B cell (primary cell): ENCODE measurements at regions not wholly inside any gene's neighbourhood (a gene's known extent, or its start where the extent isn't known, plus 50 kb on each side); places are given as distances from the start of the nearest gene placed in this dataset.

Source experiments
- ATAC-seq: fragments of 200-7000 bp; cut with Tn5 transposase; one replicate; pipeline ENCODE4 v1.10.0; 2021; ENCODE audit warnings: low read depth, mild to moderate bottlenecking, moderate number of reproducible peaks, moderate library complexity
- CTCF ChIA-PET: fragments of 350-600 bp; sonication (Branson Sonifier 250); formaldehyde crosslinking; loops from one replicate; lab custom pipeline; 2021; ENCODE audit warnings: antibody characterized with exemption, inconsistent platforms; lab: Charles Lee
- POLR2A ChIA-PET: fragments of 350-600 bp; sonication (Branson Sonifier 250); formaldehyde crosslinking; loops from one replicate; lab custom pipeline; 2021; ENCODE audit warnings: antibody characterized with exemption; lab: Charles Lee
- DNase-seq: peaks from one replicate; pipeline ENCODE4 v3.0.0; 2013
- H2AFZ ChIP-seq: 2 replicates; pipeline ENCODE4 v1.6.1; 2012; ENCODE audit warnings: mild to moderate bottlenecking, low read depth, low read length; ENCODE audit not compliant: insufficient read depth, poor library complexity, severe bottlenecking
- H3K27ac ChIP-seq, 2 donors: 1 replicate in 1 of 2; 2 replicates in 1 of 2; pipeline ENCODE4 v1.5.1; 2012 to 2013; ENCODE audit warnings: low read length in 2 of 2, mild to moderate bottlenecking in 2 of 2, moderate library complexity in 1 of 2
- H3K27me3 ChIP-seq, 4 experiments: fragments of 200-600 bp in 1 of 4; sonication (generic) in 1 of 4; replicated peaks in 1 of 4; 1 replicate in 2 of 4; 2 replicates in 2 of 4; pipeline versions ENCODE4 v1.6.1 to v1.7.0; 2013 to 2016; ENCODE audit warnings: low read length in 3 of 4, mild to moderate bottlenecking in 2 of 4, mixed read lengths in 1 of 4, moderate library complexity in 1 of 4; ENCODE audit not compliant: insufficient read depth in 4 of 4, control insufficient read depth in 3 of 4; ENCODE audit errors: control extremely low read depth in 1 of 4
- H3K36me3 ChIP-seq, 2 experiments: replicated peaks in 1 of 2; 1 replicate in 1 of 2; 2 replicates in 1 of 2; pipeline versions ENCODE4 v1.6.1 to v1.7.1; 2013; ENCODE audit warnings: low read length in 1 of 2; ENCODE audit not compliant: insufficient read depth in 2 of 2, control insufficient read depth in 1 of 2; ENCODE audit errors: control extremely low read depth in 1 of 2, extremely low read depth in 1 of 2
- H3K4me1 ChIP-seq, 2 donors: fragments of 200-600 bp in 1 of 2; sonication (generic) in 1 of 2; 1 replicate in 1 of 2; 2 replicates in 1 of 2; pipeline versions ENCODE4 v1.5.1 to v1.6.1; 2013 to 2017; ENCODE audit warnings: low read length in 2 of 2; ENCODE audit not compliant: control insufficient read depth in 2 of 2, insufficient read depth in 2 of 2
- H3K4me2 ChIP-seq: replicated peaks from 2 replicates; pipeline ENCODE3; 2012; ENCODE audit warnings: mild to moderate bottlenecking, low read depth, low read length; ENCODE audit not compliant: poor library complexity, severe bottlenecking
- H3K4me3 ChIP-seq, 5 experiments: fragments of 200-600 bp in 1 of 5; sonication (generic) in 1 of 5; 1 replicate in 3 of 5; 2 replicates in 2 of 5; pipeline versions ENCODE4 v1.5.1 to v1.7.0; 2011 to 2016; ENCODE audit warnings: low read length in 4 of 5, mild to moderate bottlenecking in 4 of 5, low read depth in 2 of 5, control low read depth in 1 of 5, moderate library complexity in 1 of 5; ENCODE audit not compliant: insufficient read depth in 1 of 5; ENCODE audit errors: control extremely low read depth in 1 of 5, extremely low read depth in 1 of 5
- H3K79me2 ChIP-seq: fragments of 200-600 bp; sonication (generic); one replicate; pipeline ENCODE4 v1.6.0; 2016; ENCODE audit warnings: low read length; ENCODE audit not compliant: control insufficient read depth, insufficient read depth
- H3K9ac ChIP-seq: fragments of 200-600 bp; sonication (generic); 2 replicates; pipeline ENCODE4 v1.6.1; 2017; ENCODE audit warnings: mild to moderate bottlenecking, low read length, moderate library complexity
- H3K9me3 ChIP-seq, 3 donors: one replicate each; pipeline versions ENCODE4 v1.6.1 to v1.7.1; 2013; ENCODE audit warnings: low read length in 2 of 3; ENCODE audit not compliant: control insufficient read depth in 2 of 3, insufficient read depth in 1 of 3; ENCODE audit errors: control extremely low read depth in 1 of 3
- H4K20me1 ChIP-seq: 2 replicates; pipeline ENCODE4 v1.6.0; 2012; ENCODE audit warnings: mild to moderate bottlenecking, low read length; ENCODE audit not compliant: insufficient read depth, control insufficient read depth, poor library complexity, severe bottlenecking
- H3K27ac Mint-ChIP-seq: one replicate; pipeline ENCODE4 v1.8.0; 2021; ENCODE audit warnings: mixed read lengths
- H3K27me3 Mint-ChIP-seq: one replicate; pipeline ENCODE4 v1.8.0; 2021; ENCODE audit warnings: mixed read lengths
- H3K4me1 Mint-ChIP-seq: one replicate; pipeline ENCODE4 v1.8.0; 2021; ENCODE audit warnings: mixed read lengths
- H3K4me3 Mint-ChIP-seq: one replicate; pipeline ENCODE4 v1.8.0; 2021; ENCODE audit warnings: mixed read lengths
- H3K9me3 Mint-ChIP-seq: one replicate; pipeline ENCODE4 v1.8.0; 2022; ENCODE audit warnings: mixed read lengths; ENCODE audit not compliant: insufficient read depth
- CTCF ChIP-seq: fragments of 200-600 bp; IDR thresholded peaks from one replicate; pipeline ENCODE4 v1.8.0; 2022; ENCODE audit warnings: antibody characterized with exemption, mild to moderate bottlenecking
- EZH2 ChIP-seq: IDR thresholded peaks from 2 replicates; pipeline ENCODE4 v1.6.1; 2012; ENCODE audit warnings: borderline replicate concordance, low read depth, mild to moderate bottlenecking, moderate library complexity, low read length; ENCODE audit not compliant: insufficient read depth, poor library complexity, severe bottlenecking
- WGBS: methylation state at CpG from one replicate; pipeline ENCODE4 v1.1.5; 2013; ENCODE audit warnings: missing lambda C conversion rate; ENCODE audit not compliant: insufficient coverage; 5-methylcytosine and 5-hydroxymethylcytosine counted together
- intact Hi-C: fragments of 100-400 bp; cut with micrococcal nuclease; formaldehyde crosslinking; loops from one replicate; pipeline ENCODE4 v1.10.0; 2022

DNA sequence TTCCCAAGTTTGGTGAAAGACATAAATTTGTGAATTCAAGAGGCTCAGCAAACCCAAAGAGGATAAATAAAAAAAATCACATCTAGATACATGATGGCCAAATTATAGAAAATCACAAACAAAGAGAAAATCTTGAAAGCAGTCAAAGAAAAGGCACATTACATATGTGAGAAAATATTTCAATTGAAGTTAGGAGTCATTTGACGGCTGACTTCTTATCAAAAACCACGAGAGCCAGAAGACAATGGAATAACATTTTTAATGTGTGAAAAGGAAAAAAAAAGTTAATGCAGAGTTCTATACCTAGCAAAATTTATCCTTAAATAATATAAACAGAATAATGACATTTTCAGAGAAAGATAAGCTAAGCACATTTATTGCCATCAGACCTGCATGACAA lies 307.0 kb downstream of the C12orf75 start:
- TF ChIP-seq EZH2, result no peak
- TF ChIP-seq CTCF, result no peak
- Mint-ChIP-seq H3K4me3 (no peak overlapping the region), H3K4me1 (no peaks in the 10 kb centered on the region), H3K27me3 (no peaks in the 10 kb centered on the region), H3K9me3 (peaks cover 11% of the 10 kb centered on the region), H3K27ac (no peak overlapping the region)
- Histone ChIP-seq H3K27me3 (no peaks in the 10 kb centered on the region), H3K9ac (no peak overlapping the region), H3K9me3 (peaks cover 0 to 2% (median 0%) of the 10 kb centered on the region in 3 donors), H3K36me3 (no peaks in the 10 kb centered on the region), H3K79me2 (no peaks in the 10 kb centered on the region), H3K27ac (no peak overlapping the region), H3K4me3 (no peak overlapping the region), H2AFZ (no peak overlapping the region), H3K4me2 (no peak overlapping the region), H4K20me1 (no peaks in the 10 kb centered on the region), H3K4me1 (no peaks in the 10 kb centered on the region)
- DNase-seq, result no peak
- ChIA-PET CTCF (no interaction called here), POLR2A (no interaction called here)
- no CpG with 5 or more reads among the region's 2 CpGs for WGBS
- intact Hi-C loops, result no loop called here
- ATAC-seq, result no peak

- Histone ChIP-seq H2AFZ (no peak overlapping the region), H4K20me1 (no peaks in the 10 kb centered on the region), H3K9me3 (peaks cover 0 to 2% (median 2%) of the 10 kb centered on the region in 3 donors), H3K36me3 (no peaks in the 10 kb centered on the region), H3K9ac (no peak overlapping the region), H3K27ac (no peak overlapping the region), H3K4me2 (no peak overlapping the region), H3K4me3 (no peak overlapping the region), H3K79me2 (no peaks in the 10 kb centered on the region), H3K27me3 (no peaks in the 10 kb centered on the region), H3K4me1 (no peaks in the 10 kb centered on the region)
- peaks cover 12% of the 10 kb centered on the region for H3K27me3 Mint-ChIP-seq
- TF ChIP-seq EZH2 (no peak), CTCF (no peak)
- peaks cover 11% of the 10 kb centered on the region for H3K9me3 Mint-ChIP-seq
- intact Hi-C loops, result no loop called here
- no peak overlapping the region for H3K4me3 Mint-ChIP-seq
- DNase-seq (no peak), ATAC-seq (no peak)
- no peak overlapping the region for H3K27ac Mint-ChIP-seq
- ChIA-PET CTCF (no interaction called here), POLR2A (no interaction called here)
- H3K4me1 Mint-ChIP-seq, result no peaks in the 10 kb centered on the region
- WGBS, result no CpG with 5 or more reads among the region's 1 CpG
Measured at GRCh38 chr12:105640761-105641160, 310.3 kb downstream of the C12orf75 start.
